ENCODE measurements at regions not wholly inside any gene's neighbourhood (a gene's known extent, or its start where the extent isn't known, plus 50 kb on each side); places are given as distances from the start of the nearest gene placed in this dataset.
"Not testable (repeated sequence)": the region's sequence is repeated elsewhere in the genome, so short reads cannot be mapped to it uniquely, and the experiment has no call there.

DNA sequence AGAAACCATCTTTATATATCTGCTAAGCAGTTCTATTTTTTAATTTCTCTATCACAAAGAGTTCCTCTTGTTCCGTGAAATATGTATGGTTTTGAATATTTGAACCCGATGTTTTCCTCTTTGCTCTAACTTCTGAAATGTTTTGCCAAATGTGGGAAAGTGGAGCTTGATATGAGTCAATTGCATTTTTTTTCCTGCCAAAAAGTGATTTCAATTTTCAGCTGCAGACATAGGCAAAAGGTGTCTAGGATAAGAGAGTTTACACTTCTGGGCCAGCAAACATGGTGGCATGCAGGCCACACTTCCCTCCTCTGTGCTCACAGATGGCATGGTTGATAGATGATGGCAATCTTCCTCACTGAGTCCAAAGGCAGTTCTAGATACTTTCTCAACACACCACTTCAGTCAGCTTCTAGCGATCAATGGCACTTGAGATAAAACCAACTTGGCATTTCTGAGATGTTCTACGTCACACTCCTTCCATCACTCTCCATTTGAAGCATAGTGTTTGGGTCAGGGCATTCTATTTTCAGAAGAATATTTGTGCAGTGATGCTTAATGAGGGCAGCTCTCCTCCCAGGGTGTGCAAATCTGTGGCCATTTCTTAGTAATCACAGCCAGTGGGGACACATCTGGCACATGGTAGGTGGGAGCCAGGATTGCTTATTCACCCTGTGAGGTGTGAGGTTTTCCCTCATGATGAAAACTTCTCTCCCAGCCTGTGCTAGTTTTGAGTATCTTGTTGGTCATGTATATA, 54.4 kb upstream of the SCAF4 start:
- DNase-seq (ENCODE audit: low spot score): no peak
- no peak for ATAC-seq (ENCODE audit: low read depth)
- no peaks in the 10 kb centered on the region for H3K27me3 ChIP-seq (ENCODE audit: insufficient read depth, poor library complexity, severe bottlenecking)
- no peak overlapping the region for H3K4me3 ChIP-seq (ENCODE audit: severe bottlenecking)
- H3K4me1 ChIP-seq (ENCODE audit: insufficient read depth, poor library complexity, severe bottlenecking): no peaks in the 10 kb centered on the region
- no peaks in the 10 kb centered on the region for H3K36me3 ChIP-seq (ENCODE audit: low read depth)
- peak; percentile 38 for TF ChIP-seq CTCF (IDR thresholded peaks at IDR 0.05; ENCODE audit: poor library complexity, severe bottlenecking)
- H3K9me3 ChIP-seq (ENCODE audit: severe bottlenecking): no peaks in the 10 kb centered on the region
- no peak overlapping the region for H3K27ac ChIP-seq (ENCODE audit: poor library complexity, severe bottlenecking)

DNA sequence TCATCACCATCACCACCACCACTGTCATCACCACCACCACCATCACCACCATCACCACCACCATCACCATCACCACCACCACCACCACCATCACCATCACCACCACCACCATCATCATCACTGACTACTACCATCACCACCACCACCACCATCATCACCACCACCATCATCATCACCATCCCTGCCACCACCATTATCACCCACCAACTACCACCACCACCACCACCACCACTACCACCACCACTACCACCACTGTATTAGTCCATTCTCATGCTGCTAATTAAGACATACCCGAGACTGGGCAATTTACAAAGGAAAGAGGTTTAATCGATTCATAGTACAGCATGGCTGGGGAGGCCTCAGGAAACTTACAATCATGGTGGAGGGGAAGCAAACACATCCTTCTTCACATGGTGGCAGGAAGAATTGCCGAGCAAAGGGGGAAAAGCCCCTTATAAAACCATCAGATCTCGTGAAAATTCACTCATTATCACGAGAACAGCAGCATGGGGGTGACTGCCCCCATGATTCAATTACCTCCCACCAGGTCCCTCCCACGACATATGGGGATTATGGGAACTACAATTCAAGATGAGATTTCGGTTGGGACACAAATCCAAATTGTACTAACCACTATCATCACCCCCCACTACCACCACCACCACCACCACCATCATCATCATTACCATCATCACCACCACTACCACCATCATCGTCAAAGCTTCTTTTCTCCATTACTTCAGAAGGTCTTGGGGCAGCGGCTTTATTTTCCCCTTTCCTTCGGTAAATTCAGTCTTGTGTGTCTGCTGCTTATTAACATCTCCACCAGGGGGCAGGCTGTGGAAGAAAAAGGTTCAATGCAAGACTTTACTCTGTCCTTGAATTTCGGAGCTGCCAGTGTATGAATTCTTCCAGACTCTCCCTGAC, 53.6 kb upstream of the SCAF4 start:
- not testable (repeated sequence) for DNase-seq (ENCODE audit: low spot score); H3K27ac ChIP-seq (ENCODE audit: poor library complexity, severe bottlenecking); H3K9me3 ChIP-seq (ENCODE audit: severe bottlenecking); H3K36me3 ChIP-seq (ENCODE audit: low read depth); H3K4me3 ChIP-seq (ENCODE audit: severe bottlenecking); H3K4me1 ChIP-seq (ENCODE audit: insufficient read depth, poor library complexity, severe bottlenecking); H3K27me3 ChIP-seq (ENCODE audit: insufficient read depth, poor library complexity, severe bottlenecking)
- ATAC-seq (ENCODE audit: low read depth): 0 out of 3 replicates have a peak, but pooled peaks have one; percentile 44
- TF ChIP-seq CTCF (IDR thresholded peaks at IDR 0.05; ENCODE audit: poor library complexity, severe bottlenecking): peak; percentile 57

DNA sequence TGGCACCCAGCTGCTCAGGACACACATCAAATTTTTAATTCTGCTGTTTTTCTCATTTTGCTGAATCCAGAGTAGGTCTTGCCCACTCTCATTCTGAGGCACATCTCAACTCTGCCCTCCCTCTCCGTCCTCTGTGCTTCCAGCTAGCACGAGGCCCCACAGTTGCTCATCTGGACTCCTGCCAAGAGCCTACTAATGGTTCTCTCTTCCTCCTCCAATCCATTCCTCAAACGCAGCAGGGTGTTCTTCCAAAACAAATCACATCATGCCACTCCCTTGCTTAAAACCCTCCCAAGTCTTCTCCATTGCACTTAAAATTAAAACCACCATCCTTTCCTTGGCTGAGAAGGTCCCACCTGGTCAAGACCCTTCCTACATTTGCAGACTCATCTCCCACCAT, 49.8 kb upstream of the SCAF4 start:
- DNase-seq (ENCODE audit: low spot score) (no peak), ATAC-seq (ENCODE audit: low read depth) (no peak)
- no peak for TF ChIP-seq CTCF (IDR thresholded peaks at IDR 0.05; ENCODE audit: poor library complexity, severe bottlenecking)

More for the DNA sequence above, 49.8 kb upstream of the SCAF4 start:
- no peaks in the 10 kb centered on the region for H3K9me3 ChIP-seq (ENCODE audit: severe bottlenecking)
- H3K27ac ChIP-seq (ENCODE audit: poor library complexity, severe bottlenecking): no peak overlapping the region
- no peak overlapping the region for H3K4me3 ChIP-seq (ENCODE audit: severe bottlenecking)
- no peaks in the 10 kb centered on the region for H3K27me3 ChIP-seq (ENCODE audit: insufficient read depth, poor library complexity, severe bottlenecking)
- no peaks in the 10 kb centered on the region for H3K36me3 ChIP-seq (ENCODE audit: low read depth)
- H3K4me1 ChIP-seq (ENCODE audit: insufficient read depth, poor library complexity, severe bottlenecking): no peaks in the 10 kb centered on the region

Data from RWPE2 (cell line).